Testis (tissue), 2 donors: ENCODE measurements at regions not wholly inside any gene's neighbourhood (a gene's known extent, or its start where the extent isn't known, plus 50 kb on each side); places are given as distances from the start of the nearest gene placed in this dataset.

Experiments
- POLR2A ChIP-seq: fragments of 450-650 bp; IDR thresholded peaks from one replicate; pipeline ENCODE4 v1.6.1; 2017; ENCODE audit warnings: antibody characterized with exemption, mild to moderate bottlenecking, moderate library complexity
- TF ChIP-seq, protein P1 (sequence below), 3 experiments: fragments of 450-650 bp in 2 of 3; fragments of 200-600 bp in 1 of 3; sonication (generic) in 1 of 3; IDR thresholded peaks; one replicate each; pipeline ENCODE4 v1.5.1; 2016 to 2019; ENCODE audit warnings: antibody characterized with exemption in 3 of 3, mild to moderate bottlenecking in 2 of 3, moderate library complexity in 1 of 3

DNA sequence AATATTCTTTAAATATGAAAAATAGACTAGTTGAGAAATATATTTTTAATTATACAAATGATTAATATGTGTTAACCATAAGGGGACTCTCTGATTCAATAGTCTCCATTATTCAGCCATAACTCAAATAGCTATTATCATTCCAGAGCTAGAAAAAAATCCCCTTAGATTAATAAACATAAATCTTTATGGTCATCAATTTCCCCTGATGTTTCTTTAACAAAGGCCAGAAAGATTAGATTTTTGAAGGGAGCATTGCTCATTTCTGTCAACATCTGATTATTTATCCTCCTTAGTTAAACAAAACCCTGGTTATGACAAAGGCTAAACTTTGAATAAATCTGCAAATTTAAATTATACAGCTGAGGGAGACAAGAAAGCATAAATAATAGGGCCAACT lies 215.7 kb downstream of the PLA2G4A start:
- TF ChIP-seq, protein P1, sequence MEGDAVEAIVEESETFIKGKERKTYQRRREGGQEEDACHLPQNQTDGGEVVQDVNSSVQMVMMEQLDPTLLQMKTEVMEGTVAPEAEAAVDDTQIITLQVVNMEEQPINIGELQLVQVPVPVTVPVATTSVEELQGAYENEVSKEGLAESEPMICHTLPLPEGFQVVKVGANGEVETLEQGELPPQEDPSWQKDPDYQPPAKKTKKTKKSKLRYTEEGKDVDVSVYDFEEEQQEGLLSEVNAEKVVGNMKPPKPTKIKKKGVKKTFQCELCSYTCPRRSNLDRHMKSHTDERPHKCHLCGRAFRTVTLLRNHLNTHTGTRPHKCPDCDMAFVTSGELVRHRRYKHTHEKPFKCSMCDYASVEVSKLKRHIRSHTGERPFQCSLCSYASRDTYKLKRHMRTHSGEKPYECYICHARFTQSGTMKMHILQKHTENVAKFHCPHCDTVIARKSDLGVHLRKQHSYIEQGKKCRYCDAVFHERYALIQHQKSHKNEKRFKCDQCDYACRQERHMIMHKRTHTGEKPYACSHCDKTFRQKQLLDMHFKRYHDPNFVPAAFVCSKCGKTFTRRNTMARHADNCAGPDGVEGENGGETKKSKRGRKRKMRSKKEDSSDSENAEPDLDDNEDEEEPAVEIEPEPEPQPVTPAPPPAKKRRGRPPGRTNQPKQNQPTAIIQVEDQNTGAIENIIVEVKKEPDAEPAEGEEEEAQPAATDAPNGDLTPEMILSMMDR (IDR thresholded peaks at IDR 0.05) = no peak
- TF ChIP-seq POLR2A = no peak
